ENCODE measurements at regions not wholly inside any gene's neighbourhood (a gene's known extent, or its start where the extent isn't known, plus 50 kb on each side); places are given as distances from the start of the nearest gene placed in this dataset.

DNA sequence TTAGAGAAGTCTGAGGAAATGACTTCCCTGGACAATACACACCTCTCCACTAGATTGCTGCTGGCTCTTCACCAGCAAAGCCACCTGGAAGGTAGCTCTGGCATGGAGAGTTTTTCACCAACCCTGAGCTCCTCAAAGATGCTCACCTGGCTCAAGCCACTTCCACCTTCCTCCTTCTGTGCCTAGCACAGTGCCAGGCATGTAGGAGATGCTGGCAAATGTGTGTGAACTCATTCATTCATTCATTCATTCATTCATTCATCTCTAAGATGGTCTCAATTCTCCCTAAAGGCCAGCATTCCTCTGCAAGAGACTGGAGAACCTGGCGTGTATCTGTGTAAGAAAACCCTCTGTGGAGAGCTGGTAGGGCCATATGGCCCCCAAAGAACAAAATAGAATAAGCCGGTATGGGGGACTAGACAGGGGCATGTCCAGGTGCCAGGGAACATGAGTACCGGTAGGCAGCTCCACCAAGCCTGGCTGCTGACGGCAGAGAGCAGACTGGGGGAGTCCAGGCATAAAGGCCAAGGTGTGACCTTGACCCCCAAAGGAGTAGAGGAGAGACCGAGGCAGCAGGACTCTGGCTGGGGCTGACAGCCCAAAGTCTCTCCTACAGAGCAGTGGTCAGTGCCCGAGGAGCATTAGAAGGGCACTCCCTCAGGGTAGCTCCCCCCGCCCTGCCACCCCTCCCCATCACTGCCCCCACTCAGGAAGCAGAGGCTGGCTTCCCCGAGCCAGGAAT lies 132.2 kb upstream of the TNRC6C start:
- no TSS peak for BruUV-seq (replicated peaks)
- Histone ChIP-seq H3K4me2 (no peak overlapping the region), H3K9me3 (ENCODE audit: insufficient read depth, low read depth) (no peaks in the 10 kb centered on the region)

DNA sequence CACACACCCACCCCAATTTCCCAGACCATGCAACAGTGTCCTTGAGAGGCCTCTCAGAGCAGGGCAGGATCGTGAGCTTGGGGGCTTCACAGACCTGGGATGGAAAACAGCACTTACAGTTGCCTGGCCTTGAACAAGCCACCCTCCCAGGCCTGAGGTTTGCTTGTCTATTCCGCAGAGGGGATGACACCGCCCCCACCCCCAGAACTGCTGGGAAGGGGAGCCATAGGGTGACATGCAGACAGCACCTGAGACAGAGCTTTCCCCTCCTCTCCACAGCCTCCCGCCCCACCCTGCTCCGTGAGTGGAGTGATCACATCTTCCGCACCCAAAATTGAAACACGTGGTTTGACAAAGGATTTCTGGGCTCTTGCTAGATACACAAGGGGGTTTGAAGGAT lies 131.5 kb upstream of the TNRC6C start:
- no TSS peak for BruUV-seq (replicated peaks)
- Histone ChIP-seq H4K20me1 (ENCODE audit: insufficient read depth) (no peaks in the 10 kb centered on the region), H3K27ac (no peak overlapping the region), H3K9me2 (ENCODE audit: insufficient read depth) (no peaks in the 10 kb centered on the region), H3K9me3 (ENCODE audit: insufficient read depth, low read depth) (no peaks in the 10 kb centered on the region), H3K4me1 (replicated peaks; ENCODE audit: insufficient read depth) (no peaks in the 10 kb centered on the region), H3K4me2 (no peak overlapping the region), H3K4me3 (no peak overlapping the region), H3K79me2 (ENCODE audit: low read depth) (no peaks in the 10 kb centered on the region), H2AFZ (no peak overlapping the region), H3F3A (ENCODE audit: insufficient read depth, low read depth) (no peaks in the 10 kb centered on the region), H3K27me3 (ENCODE audit: insufficient read depth, low read depth) (peaks cover 50% of the 10 kb centered on the region), H3K36me3 (ENCODE audit: low read depth) (no peaks in the 10 kb centered on the region)
- ChIA-PET CTCF (no interaction called here), POLR2A (ENCODE audit: unreplicated experiment) (no interaction called here)
- TF ChIP-seq, protein P1, sequence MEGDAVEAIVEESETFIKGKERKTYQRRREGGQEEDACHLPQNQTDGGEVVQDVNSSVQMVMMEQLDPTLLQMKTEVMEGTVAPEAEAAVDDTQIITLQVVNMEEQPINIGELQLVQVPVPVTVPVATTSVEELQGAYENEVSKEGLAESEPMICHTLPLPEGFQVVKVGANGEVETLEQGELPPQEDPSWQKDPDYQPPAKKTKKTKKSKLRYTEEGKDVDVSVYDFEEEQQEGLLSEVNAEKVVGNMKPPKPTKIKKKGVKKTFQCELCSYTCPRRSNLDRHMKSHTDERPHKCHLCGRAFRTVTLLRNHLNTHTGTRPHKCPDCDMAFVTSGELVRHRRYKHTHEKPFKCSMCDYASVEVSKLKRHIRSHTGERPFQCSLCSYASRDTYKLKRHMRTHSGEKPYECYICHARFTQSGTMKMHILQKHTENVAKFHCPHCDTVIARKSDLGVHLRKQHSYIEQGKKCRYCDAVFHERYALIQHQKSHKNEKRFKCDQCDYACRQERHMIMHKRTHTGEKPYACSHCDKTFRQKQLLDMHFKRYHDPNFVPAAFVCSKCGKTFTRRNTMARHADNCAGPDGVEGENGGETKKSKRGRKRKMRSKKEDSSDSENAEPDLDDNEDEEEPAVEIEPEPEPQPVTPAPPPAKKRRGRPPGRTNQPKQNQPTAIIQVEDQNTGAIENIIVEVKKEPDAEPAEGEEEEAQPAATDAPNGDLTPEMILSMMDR (conservative IDR thresholded peaks at IDR 0.05): no peak
- TF ChIP-seq EZH2 (IDR thresholded peaks at IDR 0.05; ENCODE audit: low read depth): no peak
- intact Hi-C loops (cut with micrococcal nuclease; ENCODE audit: unreplicated experiment): no loop called here
- DNase-seq: no peak

More for the DNA sequence above, 132.2 kb upstream of the TNRC6C start:
- Histone ChIP-seq H2AFZ (no peak overlapping the region), H3K79me2 (ENCODE audit: low read depth) (no peaks in the 10 kb centered on the region), H3K36me3 (ENCODE audit: low read depth) (no peaks in the 10 kb centered on the region), H3K9me2 (ENCODE audit: insufficient read depth) (no peaks in the 10 kb centered on the region), H3F3A (ENCODE audit: insufficient read depth, low read depth) (no peaks in the 10 kb centered on the region), H3K27me3 (ENCODE audit: insufficient read depth, low read depth) (peaks cover 46% of the 10 kb centered on the region), H3K27ac (no peak overlapping the region), H3K4me3 (no peak overlapping the region), H3K4me1 (replicated peaks; ENCODE audit: insufficient read depth) (no peaks in the 10 kb centered on the region), H4K20me1 (ENCODE audit: insufficient read depth) (no peaks in the 10 kb centered on the region)
- no peak for DNase-seq
- TF ChIP-seq, protein P1 (conservative IDR thresholded peaks at IDR 0.05): no peak
- no peak for TF ChIP-seq EZH2 (IDR thresholded peaks at IDR 0.05; ENCODE audit: low read depth)
- intact Hi-C loops (cut with micrococcal nuclease; ENCODE audit: unreplicated experiment): no loop called here
- ChIA-PET CTCF (no interaction called here), POLR2A (ENCODE audit: unreplicated experiment) (no interaction called here)

DNA sequence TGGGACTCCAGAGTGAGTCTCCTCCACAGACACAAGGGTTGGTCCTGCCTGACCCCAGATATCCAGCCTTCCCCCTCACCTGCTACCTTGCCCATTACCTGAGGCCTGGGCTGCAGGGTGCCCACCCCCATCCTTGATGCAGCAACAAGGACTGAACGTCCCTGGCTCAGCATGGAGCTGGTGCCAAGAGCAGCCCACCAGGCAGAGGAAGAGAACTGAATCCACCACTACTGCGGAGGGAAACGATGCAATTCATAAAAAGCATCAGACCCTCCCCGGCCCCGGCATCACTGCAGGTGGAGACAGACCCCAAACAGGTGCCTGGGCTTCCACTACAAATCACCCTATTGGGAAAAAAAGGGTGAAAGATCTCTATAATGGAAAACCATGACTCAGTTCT lies 131.0 kb upstream of the TNRC6C start:
- intact Hi-C loops (cut with micrococcal nuclease; ENCODE audit: unreplicated experiment): no loop called here
- POLR2A ChIA-PET (ENCODE audit: unreplicated experiment): no interaction called here
- CTCF ChIA-PET: no interaction called here

More for the DNA sequence above, 131.0 kb upstream of the TNRC6C start:
- Histone ChIP-seq H3K27me3 (ENCODE audit: insufficient read depth, low read depth) (peaks cover 50% of the 10 kb centered on the region), H3K9me3 (ENCODE audit: insufficient read depth, low read depth) (no peaks in the 10 kb centered on the region), H3K4me3 (no peak overlapping the region), H3K79me2 (ENCODE audit: low read depth) (no peaks in the 10 kb centered on the region), H3K9me2 (ENCODE audit: insufficient read depth) (no peaks in the 10 kb centered on the region), H3K27ac (no peak overlapping the region), H2AFZ (no peak overlapping the region), H4K20me1 (ENCODE audit: insufficient read depth) (no peaks in the 10 kb centered on the region), H3F3A (ENCODE audit: insufficient read depth, low read depth) (no peaks in the 10 kb centered on the region), H3K4me2 (no peak overlapping the region), H3K4me1 (replicated peaks; ENCODE audit: insufficient read depth) (no peaks in the 10 kb centered on the region), H3K36me3 (ENCODE audit: low read depth) (no peaks in the 10 kb centered on the region)
- TF ChIP-seq, protein P1 (conservative IDR thresholded peaks at IDR 0.05): no peak
- TF ChIP-seq EZH2 (IDR thresholded peaks at IDR 0.05; ENCODE audit: low read depth): no peak
- DNase-seq: no peak
- no TSS peak for BruUV-seq (replicated peaks)
